Activated CD4-positive, alpha-beta T cell treated with anti-CD3 and anti-CD28 coated beads, Interleukin-2, amount 10 ng/mL, durations not matched to agents 7 days and 5 days (primary cell): ENCODE measurements at regions not wholly inside any gene's neighbourhood (a gene's known extent, or its start where the extent isn't known, plus 50 kb on each side); places are given as distances from the start of the nearest gene placed in this dataset.

ENCODE experiments used
- CTCF ChIA-PET: fragments of 350-600 bp; sonication (Branson Sonifier 250); formaldehyde crosslinking; loops from one replicate; lab custom pipeline; 2021; ENCODE audit warnings: antibody characterized with exemption; lab: Charles Lee
- POLR2A ChIA-PET: fragments of 350-600 bp; sonication (Branson Sonifier 250); formaldehyde crosslinking; loops from one replicate; lab custom pipeline; 2021; ENCODE audit warnings: antibody characterized with exemption; lab: Charles Lee
- DNase-seq: peaks from one replicate; pipeline ENCODE4 v3.0.0-alpha.2; 2020
- H3K27ac Mint-ChIP-seq: one replicate; pipeline ENCODE4 v1.8.0; 2021; ENCODE audit warnings: mild to moderate bottlenecking, moderate library complexity, mixed read lengths
- H3K27me3 Mint-ChIP-seq: one replicate; pipeline ENCODE4 v1.8.0; 2021; ENCODE audit warnings: mixed read lengths
- H3K36me3 Mint-ChIP-seq: one replicate; pipeline ENCODE4 v1.8.0; 2021; ENCODE audit warnings: low read depth, mixed read lengths
- H3K4me1 Mint-ChIP-seq: one replicate; pipeline ENCODE4 v1.8.0; 2021; ENCODE audit warnings: mixed read lengths
- H3K4me3 Mint-ChIP-seq: one replicate; pipeline ENCODE4 v1.8.0; 2021; ENCODE audit warnings: mild to moderate bottlenecking, moderate library complexity, mixed read lengths
- H3K9me3 Mint-ChIP-seq: one replicate; pipeline ENCODE4 v1.8.0; 2021; ENCODE audit warnings: mixed read lengths

- POLR2A ChIA-PET = no interaction called here
- Mint-ChIP-seq H3K27ac (no peak overlapping the region), H3K27me3 (no peaks in the 10 kb centered on the region), H3K36me3 (no peaks in the 10 kb centered on the region), H3K4me3 (no peak overlapping the region), H3K9me3 (no peaks in the 10 kb centered on the region), H3K4me1 (no peaks in the 10 kb centered on the region)
- CTCF ChIA-PET = no interaction called here
- no peak for DNase-seq
Measured at GRCh38 chr5:5570646-5571045, 148.2 kb downstream of the ICE1 start.

- ChIA-PET POLR2A (no interaction called here), CTCF (no interaction called here)
- H3K9me3 Mint-ChIP-seq = no peaks in the 10 kb centered on the region
- H3K4me3 Mint-ChIP-seq = no peak overlapping the region
- H3K36me3 Mint-ChIP-seq = no peaks in the 10 kb centered on the region
- H3K27me3 Mint-ChIP-seq = no peaks in the 10 kb centered on the region
- no peaks in the 10 kb centered on the region for H3K4me1 Mint-ChIP-seq
- no peak for DNase-seq
- no peak overlapping the region for H3K27ac Mint-ChIP-seq
Measured at GRCh38 chr5:5564898-5565297, 142.4 kb downstream of the ICE1 start.

GRCh38 chr5:5560016-5560415 lies 137.5 kb downstream of the ICE1 start:
- H3K4me1 Mint-ChIP-seq = no peaks in the 10 kb centered on the region
- H3K27me3 Mint-ChIP-seq = peaks cover 8% of the 10 kb centered on the region
- ChIA-PET POLR2A (no interaction called here), CTCF (no interaction called here)
- H3K36me3 Mint-ChIP-seq = no peaks in the 10 kb centered on the region
- no peak overlapping the region for H3K4me3 Mint-ChIP-seq
- DNase-seq = no peak
- H3K27ac Mint-ChIP-seq = no peak overlapping the region
- no peaks in the 10 kb centered on the region for H3K9me3 Mint-ChIP-seq

- no peaks in the 10 kb centered on the region for H3K4me1 Mint-ChIP-seq
- CTCF ChIA-PET = no interaction called here
- POLR2A ChIA-PET = no interaction called here
Measured at GRCh38 chr5:5558638-5559527, 136.4 kb downstream of the ICE1 start.

GRCh38 chr5:5558102-5558501 lies 135.6 kb downstream of the ICE1 start:
- no peaks in the 10 kb centered on the region for H3K36me3 Mint-ChIP-seq
- POLR2A ChIA-PET = no interaction called here
- no peaks in the 10 kb centered on the region for H3K4me1 Mint-ChIP-seq
- no peak for DNase-seq
- peaks cover 8% of the 10 kb centered on the region for H3K27me3 Mint-ChIP-seq
- H3K27ac Mint-ChIP-seq = no peak overlapping the region
- H3K9me3 Mint-ChIP-seq = no peaks in the 10 kb centered on the region
- CTCF ChIA-PET = no interaction called here
- H3K4me3 Mint-ChIP-seq = no peak overlapping the region

More at GRCh38 chr5:5558638-5559527, 136.4 kb downstream of the ICE1 start:
- Mint-ChIP-seq H3K36me3 (no peaks in the 10 kb centered on the region), H3K9me3 (no peaks in the 10 kb centered on the region), H3K4me3 (no peak overlapping the region), H3K27me3 (peaks cover 8% of the 10 kb centered on the region), H3K27ac (no peak overlapping the region)
- DNase-seq = no peak

GRCh38 chr5:5551499-5551898 lies 129.0 kb downstream of the ICE1 start:
- DNase-seq = no peak
- peaks cover 4% of the 10 kb centered on the region for H3K9me3 Mint-ChIP-seq
- H3K36me3 Mint-ChIP-seq = no peaks in the 10 kb centered on the region
- ChIA-PET CTCF (interaction anchor here (1.0 kb wide), 1 partner anchor 9 kb away, joined by 3 read pairs; no protein-coding TSS in a partner anchor), POLR2A (no interaction called here)
- no peak overlapping the region for H3K4me3 Mint-ChIP-seq
- H3K27me3 Mint-ChIP-seq = peaks cover 6% of the 10 kb centered on the region
- H3K27ac Mint-ChIP-seq = no peak overlapping the region
- no peaks in the 10 kb centered on the region for H3K4me1 Mint-ChIP-seq

- Mint-ChIP-seq H3K9me3 (peaks cover 4% of the 10 kb centered on the region), H3K27me3 (peaks cover 21% of the 10 kb centered on the region), H3K27ac (no peak overlapping the region), H3K36me3 (no peaks in the 10 kb centered on the region), H3K4me1 (no peaks in the 10 kb centered on the region), H3K4me3 (no peak overlapping the region)
- ChIA-PET POLR2A (no interaction called here), CTCF (no interaction called here)
- no peak for DNase-seq
Measured at GRCh38 chr5:5546408-5546807, 123.9 kb downstream of the ICE1 start.

- Mint-ChIP-seq H3K27me3 (peaks cover 25% of the 10 kb centered on the region), H3K27ac (no peak overlapping the region), H3K4me1 (no peaks in the 10 kb centered on the region), H3K9me3 (peaks cover 4% of the 10 kb centered on the region), H3K4me3 (no peak overlapping the region), H3K36me3 (no peaks in the 10 kb centered on the region)
- no peak for DNase-seq
- ChIA-PET POLR2A (no interaction called here), CTCF (no interaction called here)
Measured at GRCh38 chr5:5544094-5544663, 121.7 kb downstream of the ICE1 start.

- ChIA-PET POLR2A (no interaction called here), CTCF (interaction anchor here (1.0 kb wide), 1 partner anchor 10 kb away, joined by 3 read pairs; no protein-coding TSS in a partner anchor)
Measured at GRCh38 chr5:5542654-5543053, 120.2 kb downstream of the ICE1 start.

GRCh38 chr5:5540065-5540464 lies 117.6 kb downstream of the ICE1 start:
- no peaks in the 10 kb centered on the region for H3K4me1 Mint-ChIP-seq
- no peaks in the 10 kb centered on the region for H3K36me3 Mint-ChIP-seq
- CTCF ChIA-PET = no interaction called here
- no peak for DNase-seq
- POLR2A ChIA-PET = no interaction called here
- no peaks in the 10 kb centered on the region for H3K9me3 Mint-ChIP-seq
- peaks cover 12% of the 10 kb centered on the region for H3K27me3 Mint-ChIP-seq
- H3K27ac Mint-ChIP-seq = no peak overlapping the region
- no peak overlapping the region for H3K4me3 Mint-ChIP-seq

More at GRCh38 chr5:5542654-5543053, 120.2 kb downstream of the ICE1 start:
- no peaks in the 10 kb centered on the region for H3K36me3 Mint-ChIP-seq
- peaks cover 22% of the 10 kb centered on the region for H3K27me3 Mint-ChIP-seq
- DNase-seq = no peak
- H3K4me3 Mint-ChIP-seq = no peak overlapping the region
- no peak overlapping the region for H3K27ac Mint-ChIP-seq
- H3K4me1 Mint-ChIP-seq = no peaks in the 10 kb centered on the region
- H3K9me3 Mint-ChIP-seq = no peaks in the 10 kb centered on the region
